ENCODE measurements at regions not wholly inside any gene's neighbourhood (a gene's known extent, or its start where the extent isn't known, plus 50 kb on each side); places are given as distances from the start of the nearest gene placed in this dataset.

GRCh38 chr12:118651487-118651886 is 275.1 kb downstream of the SUDS3 start:
- no peak for TF ChIP-seq POLR2A (IDR thresholded peaks at IDR 0.05; ENCODE audit: low read depth, low read length)
- no peak for DNase-seq (ENCODE audit: insufficient read length, low spot score)
- FAIRE-seq: no peak

GRCh38 chr12:118655588-118655987 is 279.2 kb downstream of the SUDS3 start:
- DNase-seq (ENCODE audit: insufficient read length, low spot score): no peak
- FAIRE-seq: no peak

GRCh38 chr12:118680356-118680963 is 300.9 kb upstream of the SRRM4 start:
- TF ChIP-seq POLR2A (IDR thresholded peaks at IDR 0.05; ENCODE audit: low read depth, low read length): no peak
- DNase-seq (ENCODE audit: insufficient read length, low spot score): no peak
- no peak for FAIRE-seq

More at GRCh38 chr12:118655588-118655987, 279.2 kb downstream of the SUDS3 start:
- TF ChIP-seq POLR2A (IDR thresholded peaks at IDR 0.05; ENCODE audit: low read depth, low read length): no peak

GRCh38 chr12:118682656-118683055 is 298.7 kb upstream of the SRRM4 start:
- no peak for FAIRE-seq

GRCh38 chr12:118685983-118686607 is 295.2 kb upstream of the SRRM4 start:
- FAIRE-seq: no peak

More at GRCh38 chr12:118682656-118683055, 298.7 kb upstream of the SRRM4 start:
- TF ChIP-seq POLR2A (IDR thresholded peaks at IDR 0.05; ENCODE audit: low read depth, low read length): no peak
- no peak for DNase-seq (ENCODE audit: insufficient read length, low spot score)

GRCh38 chr12:118689793-118690192 is 291.5 kb upstream of the SRRM4 start:
- no peak for TF ChIP-seq POLR2A (IDR thresholded peaks at IDR 0.05; ENCODE audit: low read depth, low read length)
- DNase-seq (ENCODE audit: insufficient read length, low spot score): no peak
- no peak for FAIRE-seq

More at GRCh38 chr12:118685983-118686607, 295.2 kb upstream of the SRRM4 start:
- no peak for TF ChIP-seq POLR2A (IDR thresholded peaks at IDR 0.05; ENCODE audit: low read depth, low read length)
- DNase-seq (ENCODE audit: insufficient read length, low spot score): no peak

GRCh38 chr12:118690506-118690905 is 290.8 kb upstream of the SRRM4 start:
- TF ChIP-seq POLR2A (IDR thresholded peaks at IDR 0.05; ENCODE audit: low read depth, low read length): no peak
- DNase-seq (ENCODE audit: insufficient read length, low spot score) (no peak), FAIRE-seq (no peak)

GRCh38 chr12:118694128-118694775 is 287.1 kb upstream of the SRRM4 start:
- FAIRE-seq: no peak
- no peak for DNase-seq (ENCODE audit: insufficient read length, low spot score)
- TF ChIP-seq POLR2A (IDR thresholded peaks at IDR 0.05; ENCODE audit: low read depth, low read length): no peak

GRCh38 chr12:118704527-118705241 is 276.7 kb upstream of the SRRM4 start:
- FAIRE-seq (no peak), DNase-seq (ENCODE audit: insufficient read length, low spot score) (no peak)
- no peak for TF ChIP-seq POLR2A (IDR thresholded peaks at IDR 0.05; ENCODE audit: low read depth, low read length)

- DNase-seq (ENCODE audit: insufficient read length, low spot score) (no peak), FAIRE-seq (no peak)
- TF ChIP-seq POLR2A (IDR thresholded peaks at IDR 0.05; ENCODE audit: low read depth, low read length): no peak
These were observed 274.9 kb upstream of the SRRM4 start for GRCh38 chr12:118706437-118706836.

- FAIRE-seq (no peak), DNase-seq (ENCODE audit: insufficient read length, low spot score) (no peak)
- TF ChIP-seq POLR2A (IDR thresholded peaks at IDR 0.05; ENCODE audit: low read depth, low read length): no peak
These were observed 271.4 kb upstream of the SRRM4 start for GRCh38 chr12:118709946-118710345.

GRCh38 chr12:118711185-118711584 is 270.2 kb upstream of the SRRM4 start:
- no peak for TF ChIP-seq POLR2A (IDR thresholded peaks at IDR 0.05; ENCODE audit: low read depth, low read length)
- DNase-seq (ENCODE audit: insufficient read length, low spot score) (no peak), FAIRE-seq (no peak)

GRCh38 chr12:118714051-118714460 is 267.3 kb upstream of the SRRM4 start:
- DNase-seq (ENCODE audit: insufficient read length, low spot score) (peak; percentile 12), FAIRE-seq (peak; percentile 93)
- TF ChIP-seq POLR2A (IDR thresholded peaks at IDR 0.05; ENCODE audit: low read depth, low read length): no peak

GRCh38 chr12:118714500-118714899 is 266.8 kb upstream of the SRRM4 start:
- DNase-seq (ENCODE audit: insufficient read length, low spot score) (no peak), FAIRE-seq (no peak)
- TF ChIP-seq POLR2A (IDR thresholded peaks at IDR 0.05; ENCODE audit: low read depth, low read length): no peak
